ENCODE measurements at regions not wholly inside any gene's neighbourhood (a gene's known extent, or its start where the extent isn't known, plus 50 kb on each side); places are given as distances from the start of the nearest gene placed in this dataset.
"Not testable (repeated sequence)": the region's sequence is repeated elsewhere in the genome, so short reads cannot be mapped to it uniquely, and the experiment has no call there.

- peak; percentile 58 to 85 (median 74) for DNase-seq
- H3K4me3 ChIP-seq (ENCODE audit: control insufficient read depth in 1 of 7, extremely low read depth in 1 of 7, insufficient read depth in 4 of 7, low read depth in 2 of 7, low read length in 6 of 7): peak overlapping the region in 1 of 7 experiments; percentile 6
- no peaks in the 10 kb centered on the region for H3K36me3 ChIP-seq (ENCODE audit: control insufficient read depth in 4 of 4, insufficient read depth in 4 of 4, low read length in 3 of 4)
- peaks cover 33 to 51% (median 40%) of the 10 kb centered on the region in 4 experiments for H3K4me1 ChIP-seq (ENCODE audit: control extremely low read depth in 1 of 4, control insufficient read depth in 4 of 4, insufficient read depth in 4 of 4, low read length in 3 of 4)
- ChIA-PET CTCF (interaction anchor here (0.6 to 1.6 kb wide), 5 partner anchors 9 to 289 kb away, joined by 3 read pairs; no protein-coding TSS in a partner anchor), POLR2A (interaction anchor here (1.2 kb wide), 1 partner anchor 337 kb away, joined by 3 read pairs; no protein-coding TSS in a partner anchor)
- H3K27ac ChIP-seq (ENCODE audit: insufficient read depth in 1 of 2, low read depth in 1 of 2, low read length in 2 of 2, poor library complexity in 1 of 2, severe bottlenecking in 2 of 2): no peak overlapping the region
- WGBS (ENCODE audit: insufficient coverage): 10% methylated on average over 1 of the region's 5 CpGs
- no peaks in the 10 kb centered on the region for H3K27me3 ChIP-seq (replicated peaks in 2 of 5; ENCODE audit: control insufficient read depth in 4 of 5, insufficient read depth in 5 of 5, low read length in 4 of 5)
- H3K9me3 ChIP-seq (ENCODE audit: control extremely low read depth in 1 of 5, control insufficient read depth in 4 of 5, insufficient read depth in 2 of 5, low read depth in 1 of 5, low read length in 4 of 5): peaks cover 0 to 5% (median 0%) of the 10 kb centered on the region in 5 experiments
Observed at GRCh38 chr5:148750614-148751013, 75.8 kb upstream of the ADRB2 start.

GRCh38 chr5:148751025-148751424, 75.4 kb upstream of the ADRB2 start:
- Histone ChIP-seq H3K4me1 (ENCODE audit: control extremely low read depth in 1 of 4, control insufficient read depth in 4 of 4, insufficient read depth in 4 of 4, low read length in 3 of 4) (peaks cover 33 to 51% (median 40%) of the 10 kb centered on the region in 4 experiments), H3K36me3 (ENCODE audit: control insufficient read depth in 4 of 4, insufficient read depth in 4 of 4, low read length in 3 of 4) (no peaks in the 10 kb centered on the region), H3K27ac (ENCODE audit: insufficient read depth in 1 of 2, low read depth in 1 of 2, low read length in 2 of 2, poor library complexity in 1 of 2, severe bottlenecking in 2 of 2) (no peak overlapping the region), H3K9me3 (ENCODE audit: control extremely low read depth in 1 of 5, control insufficient read depth in 4 of 5, insufficient read depth in 2 of 5, low read depth in 1 of 5, low read length in 4 of 5) (peaks cover 0 to 9% (median 0%) of the 10 kb centered on the region in 5 experiments), H3K27me3 (replicated peaks in 2 of 5; ENCODE audit: control insufficient read depth in 4 of 5, insufficient read depth in 5 of 5, low read length in 4 of 5) (no peaks in the 10 kb centered on the region), H3K4me3 (ENCODE audit: control insufficient read depth in 1 of 7, extremely low read depth in 1 of 7, insufficient read depth in 4 of 7, low read depth in 2 of 7, low read length in 6 of 7) (no peak overlapping the region)
- peak in 2 of 3 donors; percentile 43 to 65 for DNase-seq
- CTCF ChIA-PET: interaction anchor here (0.9 to 1.5 kb wide), 4 partner anchors 9 to 307 kb away, joined by 3 read pairs; no protein-coding TSS in a partner anchor
- POLR2A ChIA-PET: interaction anchor here (0.7 to 1.2 kb wide), 2 partner anchors 337 to 1640 kb away, joined by 3 read pairs; no protein-coding TSS in a partner anchor
- WGBS (ENCODE audit: insufficient coverage): 0% methylated on average over 1 of the region's 2 CpGs

DNA sequence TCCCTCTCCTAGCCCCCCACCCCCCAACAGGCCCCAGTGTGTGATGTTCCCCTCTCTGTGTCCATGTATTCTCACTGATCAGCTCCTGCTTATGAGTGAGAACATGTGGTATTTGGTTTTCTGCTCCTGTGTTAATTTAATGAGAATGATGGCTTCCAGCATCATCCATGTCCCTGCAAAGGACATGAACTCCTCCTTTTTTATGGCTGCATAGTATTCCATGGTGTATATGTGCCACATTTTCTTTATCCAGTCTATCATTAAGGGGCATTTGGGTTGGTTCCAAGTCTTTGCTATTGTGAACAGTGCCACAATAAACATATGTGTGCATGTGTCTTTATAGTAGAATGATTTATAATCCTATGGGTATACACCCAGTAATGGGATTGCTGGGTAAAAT, 74.0 kb upstream of the ADRB2 start:
- DNase-seq; H3K36me3 ChIP-seq (ENCODE audit: control insufficient read depth in 4 of 4, insufficient read depth in 4 of 4, low read length in 3 of 4); POLR2A ChIA-PET; H3K27ac ChIP-seq (ENCODE audit: insufficient read depth in 1 of 2, low read depth in 1 of 2, low read length in 2 of 2, poor library complexity in 1 of 2, severe bottlenecking in 2 of 2); H3K27me3 ChIP-seq (replicated peaks in 2 of 5; ENCODE audit: control insufficient read depth in 4 of 5, insufficient read depth in 5 of 5, low read length in 4 of 5); H3K4me3 ChIP-seq (ENCODE audit: control insufficient read depth in 1 of 7, extremely low read depth in 1 of 7, insufficient read depth in 4 of 7, low read depth in 2 of 7, low read length in 6 of 7): not testable (repeated sequence)
- CTCF ChIA-PET: interaction anchor here (1.0 to 1.5 kb wide), 2 partner anchors 204 to 306 kb away, joined by 3 read pairs; no protein-coding TSS in a partner anchor
- peaks cover 0 to 17% (median 2%) of the 10 kb centered on the region in 5 experiments for H3K9me3 ChIP-seq (ENCODE audit: control extremely low read depth in 1 of 5, control insufficient read depth in 4 of 5, insufficient read depth in 2 of 5, low read depth in 1 of 5, low read length in 4 of 5)
- H3K4me1 ChIP-seq (ENCODE audit: control extremely low read depth in 1 of 4, control insufficient read depth in 4 of 4, insufficient read depth in 4 of 4, low read length in 3 of 4): peaks cover 23 to 39% (median 31%) of the 10 kb centered on the region in 4 experiments

GRCh38 chr5:148759101-148759500, 67.3 kb upstream of the ADRB2 start:
- peaks cover 0 to 22% (median 2%) of the 10 kb centered on the region in 5 experiments for H3K9me3 ChIP-seq (ENCODE audit: control extremely low read depth in 1 of 5, control insufficient read depth in 4 of 5, insufficient read depth in 2 of 5, low read depth in 1 of 5, low read length in 4 of 5)

DNA sequence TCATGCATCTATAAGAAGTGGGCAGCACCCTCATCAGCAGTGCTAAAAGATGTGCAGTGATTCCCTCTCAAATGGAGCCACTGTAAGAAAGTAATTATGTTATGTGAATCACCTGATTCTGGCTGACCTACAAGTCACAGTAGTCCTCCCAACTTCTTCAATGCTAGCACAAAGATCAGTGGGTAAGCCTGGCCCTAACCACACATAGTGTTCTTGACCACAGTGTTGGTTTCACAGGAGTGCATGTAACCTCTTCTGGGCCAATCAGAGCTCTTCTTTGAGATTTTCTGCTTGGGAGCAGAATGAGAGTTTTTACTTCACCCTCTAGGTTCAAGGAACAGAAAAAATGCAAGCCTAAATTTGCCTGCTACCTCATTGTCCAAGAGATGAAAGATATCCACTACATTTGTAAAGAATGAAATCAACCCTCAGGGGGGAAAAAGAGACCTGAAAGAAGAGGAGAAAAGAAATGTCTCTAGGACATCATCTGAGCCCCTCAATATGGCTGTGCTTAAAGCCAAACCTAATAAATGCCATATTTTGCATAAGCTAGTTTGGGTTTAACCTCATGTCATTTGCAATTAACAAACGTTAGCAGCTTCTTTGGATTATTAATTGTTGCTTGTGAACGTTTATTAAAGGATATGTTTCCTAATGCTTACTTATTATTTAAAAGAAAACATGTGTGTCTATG, 65.3 kb upstream of the ADRB2 start:
- no peak for DNase-seq
- H3K4me1 ChIP-seq (ENCODE audit: control extremely low read depth in 1 of 4, control insufficient read depth in 4 of 4, insufficient read depth in 4 of 4, low read length in 3 of 4): peaks cover 0 to 19% (median 3%) of the 10 kb centered on the region in 4 experiments
- H3K27ac ChIP-seq (ENCODE audit: insufficient read depth in 1 of 2, low read depth in 1 of 2, low read length in 2 of 2, poor library complexity in 1 of 2, severe bottlenecking in 2 of 2): no peak overlapping the region
- peaks cover 0 to 12% (median 2%) of the 10 kb centered on the region in 5 experiments for H3K9me3 ChIP-seq (ENCODE audit: control extremely low read depth in 1 of 5, control insufficient read depth in 4 of 5, insufficient read depth in 2 of 5, low read depth in 1 of 5, low read length in 4 of 5)
- H3K36me3 ChIP-seq (ENCODE audit: control insufficient read depth in 4 of 4, insufficient read depth in 4 of 4, low read length in 3 of 4): no peaks in the 10 kb centered on the region
- ChIA-PET CTCF (interaction anchor here (0.6 to 1.8 kb wide), 3 partner anchors 60 to 1183 kb away, joined by 3 read pairs; no protein-coding TSS in a partner anchor), POLR2A (interaction anchor here (0.7 kb wide), 1 partner anchor 14 kb away, joined by 11 read pairs; no protein-coding TSS in a partner anchor)
- H3K27me3 ChIP-seq (replicated peaks in 2 of 5; ENCODE audit: control insufficient read depth in 4 of 5, insufficient read depth in 5 of 5, low read length in 4 of 5): no peaks in the 10 kb centered on the region
- no CpG with 5 or more reads among the region's 2 CpGs for WGBS (ENCODE audit: insufficient coverage)
- no peak overlapping the region for H3K4me3 ChIP-seq (ENCODE audit: control insufficient read depth in 1 of 7, extremely low read depth in 1 of 7, insufficient read depth in 4 of 7, low read depth in 2 of 7, low read length in 6 of 7)

More at GRCh38 chr5:148759101-148759500, 67.3 kb upstream of the ADRB2 start:
- Histone ChIP-seq H3K27ac (ENCODE audit: insufficient read depth in 1 of 2, low read depth in 1 of 2, low read length in 2 of 2, poor library complexity in 1 of 2, severe bottlenecking in 2 of 2) (no peak overlapping the region), H3K4me1 (ENCODE audit: control extremely low read depth in 1 of 4, control insufficient read depth in 4 of 4, insufficient read depth in 4 of 4, low read length in 3 of 4) (peaks cover 0 to 19% (median 3%) of the 10 kb centered on the region in 4 experiments), H3K4me3 (ENCODE audit: control insufficient read depth in 1 of 7, extremely low read depth in 1 of 7, insufficient read depth in 4 of 7, low read depth in 2 of 7, low read length in 6 of 7) (no peak overlapping the region), H3K27me3 (replicated peaks in 2 of 5; ENCODE audit: control insufficient read depth in 4 of 5, insufficient read depth in 5 of 5, low read length in 4 of 5) (no peaks in the 10 kb centered on the region), H3K36me3 (ENCODE audit: control insufficient read depth in 4 of 4, insufficient read depth in 4 of 4, low read length in 3 of 4) (no peaks in the 10 kb centered on the region)
- ChIA-PET POLR2A (interaction anchor here (0.6 kb wide), 1 partner anchor 255 kb away, joined by 3 read pairs; no protein-coding TSS in a partner anchor), CTCF (interaction anchor here (1.1 kb wide), 1 partner anchor 14 kb away, joined by 6 read pairs; no protein-coding TSS in a partner anchor)
- no peak for DNase-seq
- WGBS (ENCODE audit: insufficient coverage): 82% methylated on average over 2 of the region's 3 CpGs

DNA sequence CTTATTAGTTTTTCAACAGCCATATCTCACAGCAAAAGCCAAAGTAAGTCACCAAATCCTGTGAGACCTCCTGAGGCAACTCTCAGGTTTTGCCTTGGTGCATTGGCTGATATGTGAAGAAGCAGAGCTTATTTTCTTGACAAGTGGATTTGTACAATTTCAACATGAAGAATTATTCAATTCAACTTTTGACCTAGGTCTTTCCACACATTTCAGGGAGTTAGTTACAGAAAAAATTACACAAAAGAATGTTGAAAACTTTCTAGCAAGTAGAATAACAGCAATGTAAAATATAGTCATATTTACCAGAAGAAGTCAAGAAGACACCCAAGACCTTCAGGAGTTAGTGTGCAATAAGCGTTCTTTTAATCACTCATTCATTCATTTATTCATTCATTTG, 62.4 kb upstream of the ADRB2 start:
- Histone ChIP-seq H3K27me3 (replicated peaks in 2 of 5; ENCODE audit: control insufficient read depth in 4 of 5, insufficient read depth in 5 of 5, low read length in 4 of 5) (no peaks in the 10 kb centered on the region), H3K27ac (ENCODE audit: insufficient read depth in 1 of 2, low read depth in 1 of 2, low read length in 2 of 2, poor library complexity in 1 of 2, severe bottlenecking in 2 of 2) (no peak overlapping the region), H3K36me3 (ENCODE audit: control insufficient read depth in 4 of 4, insufficient read depth in 4 of 4, low read length in 3 of 4) (no peaks in the 10 kb centered on the region), H3K4me1 (ENCODE audit: control extremely low read depth in 1 of 4, control insufficient read depth in 4 of 4, insufficient read depth in 4 of 4, low read length in 3 of 4) (peaks cover 0 to 42% (median 9%) of the 10 kb centered on the region in 4 experiments), H3K4me3 (ENCODE audit: control insufficient read depth in 1 of 7, extremely low read depth in 1 of 7, insufficient read depth in 4 of 7, low read depth in 2 of 7, low read length in 6 of 7) (no peak overlapping the region), H3K9me3 (ENCODE audit: control extremely low read depth in 1 of 5, control insufficient read depth in 4 of 5, insufficient read depth in 2 of 5, low read depth in 1 of 5, low read length in 4 of 5) (peaks cover 0 to 1% (median 0%) of the 10 kb centered on the region in 5 experiments)
- DNase-seq: no peak
- ChIA-PET CTCF (no interaction called here), POLR2A (no interaction called here)
- WGBS (ENCODE audit: insufficient coverage): 100% methylated on average over 1 of the region's 1 CpG

- Histone ChIP-seq H3K27me3 (replicated peaks in 2 of 5; ENCODE audit: control insufficient read depth in 4 of 5, insufficient read depth in 5 of 5, low read length in 4 of 5) (no peaks in the 10 kb centered on the region), H3K9me3 (ENCODE audit: control extremely low read depth in 1 of 5, control insufficient read depth in 4 of 5, insufficient read depth in 2 of 5, low read depth in 1 of 5, low read length in 4 of 5) (no peaks in the 10 kb centered on the region), H3K4me1 (ENCODE audit: control extremely low read depth in 1 of 4, control insufficient read depth in 4 of 4, insufficient read depth in 4 of 4, low read length in 3 of 4) (peaks cover 0 to 43% (median 9%) of the 10 kb centered on the region in 4 experiments), H3K27ac (ENCODE audit: insufficient read depth in 1 of 2, low read depth in 1 of 2, low read length in 2 of 2, poor library complexity in 1 of 2, severe bottlenecking in 2 of 2) (no peak overlapping the region), H3K4me3 (ENCODE audit: control insufficient read depth in 1 of 7, extremely low read depth in 1 of 7, insufficient read depth in 4 of 7, low read depth in 2 of 7, low read length in 6 of 7) (no peak overlapping the region), H3K36me3 (ENCODE audit: control insufficient read depth in 4 of 4, insufficient read depth in 4 of 4, low read length in 3 of 4) (no peaks in the 10 kb centered on the region)
- ChIA-PET CTCF (no interaction called here), POLR2A (no interaction called here)
- no CpG with 5 or more reads among the region's 1 CpG for WGBS (ENCODE audit: insufficient coverage)
- no peak for DNase-seq
Observed at GRCh38 chr5:148765061-148765460, 61.4 kb upstream of the ADRB2 start.

All from common myeloid progenitor, CD34-positive (primary cell).